ENCODE measurements at regions not wholly inside any gene's neighbourhood (a gene's known extent, or its start where the extent isn't known, plus 50 kb on each side); places are given as distances from the start of the nearest gene placed in this dataset.

- H3K9me3 ChIP-seq (ENCODE audit: control insufficient read depth, insufficient read depth, low read length) = peaks cover 1% of the 10 kb centered on the region
- no CpG with 5 or more reads among the region's 20 CpGs for WGBS (ENCODE audit: insufficient coverage, insufficient read length)
- H3K27ac ChIP-seq (ENCODE audit: low read length) = no peak overlapping the region
- H3K36me3 ChIP-seq (ENCODE audit: control insufficient read depth, insufficient read depth, low read length) = no peaks in the 10 kb centered on the region
- no peaks in the 10 kb centered on the region for H3K4me1 ChIP-seq (ENCODE audit: control insufficient read depth, insufficient read depth, low read length)
- DNase-seq (ENCODE audit: low read depth, low spot score) = no peak
- no peaks in the 10 kb centered on the region for H3K27me3 ChIP-seq (ENCODE audit: control insufficient read depth, insufficient read depth, low read length)
- H3K4me3 ChIP-seq (ENCODE audit: low read length) = no peak overlapping the region
Measured at GRCh38 chr11:135075740-135076139, 663.7 kb upstream of the B3GAT1 start.

GRCh38 chr11:135074397-135074998, 662.5 kb upstream of the B3GAT1 start:
- peaks cover 1% of the 10 kb centered on the region for H3K9me3 ChIP-seq (ENCODE audit: control insufficient read depth, insufficient read depth, low read length)
- no peak for DNase-seq (ENCODE audit: low read depth, low spot score)
- H3K36me3 ChIP-seq (ENCODE audit: control insufficient read depth, insufficient read depth, low read length) = no peaks in the 10 kb centered on the region
- H3K4me1 ChIP-seq (ENCODE audit: control insufficient read depth, insufficient read depth, low read length) = no peaks in the 10 kb centered on the region
- no CpG with 5 or more reads among the region's 5 CpGs for WGBS (ENCODE audit: insufficient coverage, insufficient read length)
- H3K27me3 ChIP-seq (ENCODE audit: control insufficient read depth, insufficient read depth, low read length) = no peaks in the 10 kb centered on the region
- H3K27ac ChIP-seq (ENCODE audit: low read length) = no peak overlapping the region
- no peak overlapping the region for H3K4me3 ChIP-seq (ENCODE audit: low read length)

GRCh38 chr11:135073870-135074269, 661.8 kb upstream of the B3GAT1 start:
- Histone ChIP-seq H3K4me3 (ENCODE audit: low read length) (no peak overlapping the region), H3K9me3 (ENCODE audit: control insufficient read depth, insufficient read depth, low read length) (peaks cover 1% of the 10 kb centered on the region), H3K4me1 (ENCODE audit: control insufficient read depth, insufficient read depth, low read length) (no peaks in the 10 kb centered on the region), H3K27me3 (ENCODE audit: control insufficient read depth, insufficient read depth, low read length) (no peaks in the 10 kb centered on the region), H3K27ac (ENCODE audit: low read length) (no peak overlapping the region), H3K36me3 (ENCODE audit: control insufficient read depth, insufficient read depth, low read length) (no peaks in the 10 kb centered on the region)
- WGBS (ENCODE audit: insufficient coverage, insufficient read length) = no CpG with 5 or more reads among the region's 5 CpGs
- no peak for DNase-seq (ENCODE audit: low read depth, low spot score)

DNA sequence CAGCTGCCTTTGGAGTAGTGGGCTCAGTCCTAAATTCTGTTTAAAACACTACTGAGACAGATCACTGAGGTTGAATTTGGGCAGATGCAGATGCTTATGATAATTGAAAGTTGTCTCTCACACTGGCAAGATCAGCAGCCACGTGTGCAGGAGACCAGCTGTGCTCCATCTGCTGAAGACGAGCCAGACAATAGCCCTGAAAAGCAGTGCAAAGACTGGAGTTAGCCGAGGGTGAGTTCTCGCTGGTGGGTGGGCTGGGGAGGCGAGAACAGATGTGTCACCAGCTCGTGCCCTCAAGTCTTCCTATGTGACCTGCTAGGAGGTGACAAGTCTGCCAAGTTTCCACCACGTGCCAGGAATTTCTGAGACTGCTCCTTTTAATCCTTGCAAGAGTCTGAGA, 661.3 kb upstream of the B3GAT1 start:
- no peaks in the 10 kb centered on the region for H3K36me3 ChIP-seq (ENCODE audit: control insufficient read depth, insufficient read depth, low read length)
- peaks cover 1% of the 10 kb centered on the region for H3K9me3 ChIP-seq (ENCODE audit: control insufficient read depth, insufficient read depth, low read length)
- H3K27me3 ChIP-seq (ENCODE audit: control insufficient read depth, insufficient read depth, low read length) = no peaks in the 10 kb centered on the region
- H3K4me1 ChIP-seq (ENCODE audit: control insufficient read depth, insufficient read depth, low read length) = no peaks in the 10 kb centered on the region
- no peak overlapping the region for H3K27ac ChIP-seq (ENCODE audit: low read length)
- no peak overlapping the region for H3K4me3 ChIP-seq (ENCODE audit: low read length)
- DNase-seq (ENCODE audit: low read depth, low spot score) = no peak
- WGBS (ENCODE audit: insufficient coverage, insufficient read length) = no CpG with 5 or more reads among the region's 7 CpGs

GRCh38 chr11:135069890-135070289, 657.8 kb upstream of the B3GAT1 start:
- no peak overlapping the region for H3K27ac ChIP-seq (ENCODE audit: low read length)
- H3K4me3 ChIP-seq (ENCODE audit: low read length) = no peak overlapping the region
- H3K4me1 ChIP-seq (ENCODE audit: control insufficient read depth, insufficient read depth, low read length) = no peaks in the 10 kb centered on the region
- no CpG with 5 or more reads among the region's 4 CpGs for WGBS (ENCODE audit: insufficient coverage, insufficient read length)
- H3K9me3 ChIP-seq (ENCODE audit: control insufficient read depth, insufficient read depth, low read length) = peaks cover under 1% of the 10 kb centered on the region; the same call in 1 of the 2 replicates
- H3K27me3 ChIP-seq (ENCODE audit: control insufficient read depth, insufficient read depth, low read length) = no peaks in the 10 kb centered on the region
- no peak for DNase-seq (ENCODE audit: low read depth, low spot score)
- no peaks in the 10 kb centered on the region for H3K36me3 ChIP-seq (ENCODE audit: control insufficient read depth, insufficient read depth, low read length)

DNA sequence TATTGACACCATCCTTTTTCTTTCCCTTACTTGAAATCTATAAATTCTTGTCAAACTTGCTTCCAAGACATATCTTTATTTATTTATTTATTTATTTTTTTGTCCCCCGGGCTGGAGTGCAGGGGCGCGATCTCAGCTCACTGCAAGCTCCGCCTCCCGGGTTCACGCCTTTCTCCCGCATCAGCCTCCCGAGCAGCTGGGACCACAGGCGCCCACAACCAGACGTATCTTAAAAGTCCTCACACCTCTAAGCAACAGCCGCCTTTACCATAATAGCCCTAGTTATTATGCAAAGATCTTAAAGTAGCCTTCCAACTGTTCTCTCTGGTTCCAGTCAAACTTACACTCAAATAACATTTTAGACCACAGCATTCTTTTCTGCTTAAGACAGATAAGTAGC, 657.0 kb upstream of the B3GAT1 start:
- Histone ChIP-seq H3K4me3 (ENCODE audit: low read length) (no peak overlapping the region), H3K27me3 (ENCODE audit: control insufficient read depth, insufficient read depth, low read length) (no peaks in the 10 kb centered on the region), H3K27ac (ENCODE audit: low read length) (no peak overlapping the region), H3K4me1 (ENCODE audit: control insufficient read depth, insufficient read depth, low read length) (no peaks in the 10 kb centered on the region), H3K36me3 (ENCODE audit: control insufficient read depth, insufficient read depth, low read length) (no peaks in the 10 kb centered on the region), H3K9me3 (ENCODE audit: control insufficient read depth, insufficient read depth, low read length) (no peaks in the 10 kb centered on the region; the same call in 1 of the 2 replicates)
- no peak for DNase-seq (ENCODE audit: low read depth, low spot score)
- WGBS (ENCODE audit: insufficient coverage, insufficient read length) = no CpG with 5 or more reads among the region's 11 CpGs

DNA sequence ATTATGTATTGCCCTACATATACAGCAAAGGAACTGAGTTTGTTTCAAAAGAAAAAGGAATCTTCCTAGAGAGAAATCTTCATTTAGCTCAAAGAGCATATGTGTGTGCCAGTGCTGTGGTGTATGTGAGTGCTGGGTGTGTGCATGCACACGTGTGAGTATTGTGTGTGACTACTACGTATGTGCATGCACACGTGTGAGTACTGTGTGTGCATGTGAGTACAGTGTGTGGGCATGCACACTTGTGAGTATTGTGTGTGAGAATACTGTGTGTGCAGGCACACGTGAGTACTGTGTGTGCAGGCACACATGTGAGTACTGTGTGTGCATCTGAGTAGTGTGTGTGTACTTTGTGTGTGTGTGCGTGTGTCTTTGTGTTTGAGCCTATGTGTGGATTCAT, 651.0 kb upstream of the B3GAT1 start:
- no peaks in the 10 kb centered on the region for H3K27me3 ChIP-seq (ENCODE audit: control insufficient read depth, insufficient read depth, low read length)
- no peak for DNase-seq (ENCODE audit: low read depth, low spot score)
- WGBS (ENCODE audit: insufficient coverage, insufficient read length) = no CpG with 5 or more reads among the region's 5 CpGs
- no peak overlapping the region for H3K4me3 ChIP-seq (ENCODE audit: low read length)
- H3K4me1 ChIP-seq (ENCODE audit: control insufficient read depth, insufficient read depth, low read length) = no peaks in the 10 kb centered on the region
- no peaks in the 10 kb centered on the region for H3K36me3 ChIP-seq (ENCODE audit: control insufficient read depth, insufficient read depth, low read length)
- H3K27ac ChIP-seq (ENCODE audit: low read length) = no peak overlapping the region
- H3K9me3 ChIP-seq (ENCODE audit: control insufficient read depth, insufficient read depth, low read length) = no peaks in the 10 kb centered on the region

GRCh38 chr11:135061166-135061565, 649.1 kb upstream of the B3GAT1 start:
- Histone ChIP-seq H3K9me3 (ENCODE audit: control insufficient read depth, insufficient read depth, low read length) (no peaks in the 10 kb centered on the region), H3K27ac (ENCODE audit: low read length) (no peak overlapping the region), H3K4me3 (ENCODE audit: low read length) (no peak overlapping the region), H3K27me3 (ENCODE audit: control insufficient read depth, insufficient read depth, low read length) (no peaks in the 10 kb centered on the region), H3K36me3 (ENCODE audit: control insufficient read depth, insufficient read depth, low read length) (no peaks in the 10 kb centered on the region), H3K4me1 (ENCODE audit: control insufficient read depth, insufficient read depth, low read length) (no peaks in the 10 kb centered on the region)
- 100% methylated on average over 1 of the region's 2 CpGs for WGBS (ENCODE audit: insufficient coverage, insufficient read length)
- no peak for DNase-seq (ENCODE audit: low read depth, low spot score)

- no CpG with 5 or more reads among the region's 13 CpGs for WGBS (ENCODE audit: insufficient coverage, insufficient read length)
- DNase-seq (ENCODE audit: low read depth, low spot score) = no peak
- Histone ChIP-seq H3K27ac (ENCODE audit: low read length) (no peak overlapping the region), H3K36me3 (ENCODE audit: control insufficient read depth, insufficient read depth, low read length) (no peaks in the 10 kb centered on the region), H3K4me3 (ENCODE audit: low read length) (no peak overlapping the region), H3K9me3 (ENCODE audit: control insufficient read depth, insufficient read depth, low read length) (no peaks in the 10 kb centered on the region), H3K27me3 (ENCODE audit: control insufficient read depth, insufficient read depth, low read length) (no peaks in the 10 kb centered on the region), H3K4me1 (ENCODE audit: control insufficient read depth, insufficient read depth, low read length) (no peaks in the 10 kb centered on the region; the same call in 1 of the 2 replicates)
Measured at GRCh38 chr11:135046986-135047385, 634.9 kb upstream of the B3GAT1 start.

GRCh38 chr11:135046556-135046955, 634.5 kb upstream of the B3GAT1 start:
- H3K4me3 ChIP-seq (ENCODE audit: low read length) = no peak overlapping the region
- H3K9me3 ChIP-seq (ENCODE audit: control insufficient read depth, insufficient read depth, low read length) = no peaks in the 10 kb centered on the region
- DNase-seq (ENCODE audit: low read depth, low spot score) = no peak
- no CpG with 5 or more reads among the region's 8 CpGs for WGBS (ENCODE audit: insufficient coverage, insufficient read length)
- H3K4me1 ChIP-seq (ENCODE audit: control insufficient read depth, insufficient read depth, low read length) = no peaks in the 10 kb centered on the region; the same call in 1 of the 2 replicates
- H3K27ac ChIP-seq (ENCODE audit: low read length) = no peak overlapping the region
- H3K27me3 ChIP-seq (ENCODE audit: control insufficient read depth, insufficient read depth, low read length) = no peaks in the 10 kb centered on the region
- H3K36me3 ChIP-seq (ENCODE audit: control insufficient read depth, insufficient read depth, low read length) = no peaks in the 10 kb centered on the region

GRCh38 chr11:135043434-135043833, 631.4 kb upstream of the B3GAT1 start:
- DNase-seq (ENCODE audit: low read depth, low spot score) = no peak
- H3K4me3 ChIP-seq (ENCODE audit: low read length) = no peak overlapping the region
- H3K36me3 ChIP-seq (ENCODE audit: control insufficient read depth, insufficient read depth, low read length) = no peaks in the 10 kb centered on the region
- no CpG with 5 or more reads among the region's 4 CpGs for WGBS (ENCODE audit: insufficient coverage, insufficient read length)
- no peaks in the 10 kb centered on the region for H3K9me3 ChIP-seq (ENCODE audit: control insufficient read depth, insufficient read depth, low read length)
- no peaks in the 10 kb centered on the region; the same call in 1 of the 2 replicates for H3K4me1 ChIP-seq (ENCODE audit: control insufficient read depth, insufficient read depth, low read length)
- no peaks in the 10 kb centered on the region for H3K27me3 ChIP-seq (ENCODE audit: control insufficient read depth, insufficient read depth, low read length)
- no peak overlapping the region for H3K27ac ChIP-seq (ENCODE audit: low read length)

Measured in iPS DF 6.9 (cell line).